Heart left ventricle (tissue), 13 donors: ENCODE measurements at regions not wholly inside any gene's neighbourhood (a gene's known extent, or its start where the extent isn't known, plus 50 kb on each side); places are given as distances from the start of the nearest gene placed in this dataset.

Experiments used
- CTCF ChIP-seq, 12 donors: fragments of 200-600 bp; sonication (generic) in 4 of 12; IDR thresholded peaks; one replicate each; pipeline versions ENCODE4 v1.5.0 to v1.8.0; 2018 to 2022; ENCODE audit warnings: antibody characterized with exemption in 12 of 12, mild to moderate bottlenecking in 5 of 12
- POLR2A ChIP-seq, 2 donors: fragments of 450-650 bp; IDR thresholded peaks; one replicate each; pipeline ENCODE4 v1.6.1; 2017; ENCODE audit warnings: antibody characterized with exemption in 2 of 2, mild to moderate bottlenecking in 2 of 2, moderate library complexity in 2 of 2
- donor health status: ischemic (EF 13 %, LVEDD 7.1; RV severe dilation, severe dysfunction).
- donor health status: DM: no; HTN: yes; CAD: no.
- donor health status: DM: no; HTN: no; CAD: no.
- donor health status: ischemic (EF 25% LVEDD 6.9; RV normal size, moderate dysfunction).
- donor health status: ischemic (EF 25% LVEDD 5.7; RV mildly dilated, moderate dysfunction).
- donor health status: ischemic (EF 35%, LVEDD 5.7; RV mildly dilated, moderate dysfunction).
- donor health status: nonischemic (EF 11% LVEDD 7.7; RV severe dilation, severe dysfunction).
- donor health status: DM: yes; HTN: yes; CAD: no.
- donor health status: PGD.
- donor health status: ischemic (EF 29% LVEDD 5.4; RV normal size, mild dysfunction).
- donor health status: nonischemic (EF 23%, LVEDD 6.1; RV moderate dilation, normal function).

- TF ChIP-seq POLR2A (IDR thresholded peaks at IDR 0.05) (no peak), CTCF (IDR thresholded peaks at IDR 0.05) (no peak)
Observed at GRCh38 chr5:68845131-68845530, 248.7 kb upstream of the SLC30A5 start.
